GM19455 (cell line): ENCODE measurements at regions not wholly inside any gene's neighbourhood (a gene's known extent, or its start where the extent isn't known, plus 50 kb on each side); places are given as distances from the start of the nearest gene placed in this dataset.

ENCODE experiments used
- ATAC-seq: cut with Tn5 transposase; IDR thresholded peaks from one replicate; pipeline ENCODE4 v1.9.1; 2021; ENCODE audit not compliant: unreplicated experiment

DNA sequence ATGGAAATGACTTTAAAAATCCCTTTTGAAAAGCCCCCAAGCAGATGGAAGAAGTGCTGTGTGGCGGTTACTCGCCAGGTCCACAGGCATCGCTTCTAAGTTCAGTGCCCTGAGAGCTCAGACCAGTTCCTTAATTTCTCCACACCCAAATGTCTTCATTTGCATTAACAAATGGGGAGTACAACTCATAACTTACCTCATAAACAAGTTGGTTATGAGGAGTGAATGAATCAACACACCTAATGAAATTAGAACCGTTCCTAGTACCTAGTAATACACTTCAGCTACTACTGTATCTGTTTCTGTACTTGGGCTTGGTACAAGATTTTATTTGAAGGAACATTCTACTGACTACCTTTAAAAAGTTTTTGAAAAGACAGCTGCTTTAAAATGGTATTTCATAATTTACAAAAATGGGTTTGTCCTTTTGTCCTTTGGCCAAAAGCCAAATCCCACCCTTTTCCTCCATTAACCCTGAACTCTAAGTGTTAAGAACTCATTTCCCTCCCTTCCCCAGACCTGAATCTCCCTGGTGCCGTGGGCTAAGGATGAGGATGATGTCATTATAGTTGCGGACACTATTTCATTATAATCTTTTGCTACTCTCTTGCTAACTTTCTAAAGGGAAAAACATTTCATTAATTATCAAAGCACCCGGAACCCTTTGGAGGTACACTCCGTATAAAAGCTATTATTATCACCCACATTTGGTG, 221.5 kb upstream of the CELF2 start:
- no peak for ATAC-seq

DNA sequence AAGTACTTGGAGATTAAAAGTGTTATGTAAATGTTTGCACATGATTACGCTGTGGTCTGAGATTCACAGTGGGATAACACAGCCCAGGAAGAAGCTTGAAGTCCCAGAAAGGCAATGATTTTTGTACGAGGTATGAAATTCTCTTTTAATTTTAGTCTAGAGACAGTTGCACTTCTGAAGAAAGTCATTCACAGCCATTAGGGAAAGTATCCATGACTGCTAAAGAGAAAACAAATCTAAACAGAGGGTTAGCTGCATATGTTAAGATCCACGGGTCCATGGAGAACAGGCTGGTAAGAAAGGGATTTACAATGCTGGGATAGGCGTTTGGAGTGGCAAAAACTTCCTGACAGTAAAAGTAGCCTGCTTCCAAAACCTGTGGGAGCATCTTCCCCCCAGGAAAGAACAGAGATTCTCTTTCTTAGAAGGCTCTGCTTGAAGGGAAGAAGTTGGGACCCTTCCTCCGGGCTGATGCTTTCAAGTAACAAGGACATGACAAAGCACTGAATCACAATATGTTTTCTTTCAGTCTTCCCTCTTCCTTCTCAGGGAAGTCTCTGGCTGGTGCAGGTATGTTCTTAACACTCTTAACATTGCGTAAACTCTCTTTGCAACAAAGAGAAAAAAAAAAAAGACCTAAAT, 220.8 kb upstream of the CELF2 start:
- ATAC-seq = no peak

DNA sequence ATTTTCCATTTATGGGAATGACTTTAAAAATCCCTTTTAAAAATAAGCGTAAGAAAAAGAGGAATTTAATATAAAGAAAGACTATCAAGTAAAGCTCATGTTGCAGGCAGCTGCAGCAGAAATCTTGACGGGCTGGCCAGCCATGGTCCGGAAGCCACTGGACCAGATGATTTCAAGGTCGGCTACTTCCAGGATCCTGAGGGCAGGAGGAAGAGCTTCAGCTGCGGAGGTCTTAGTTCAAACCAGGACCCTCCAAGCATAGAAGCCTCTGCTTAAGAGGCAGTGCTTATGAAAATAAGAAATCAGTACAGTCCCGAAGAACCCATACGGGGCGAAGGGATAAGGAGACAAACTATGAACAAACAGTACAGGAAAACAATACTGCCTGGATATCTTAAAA, 220.2 kb upstream of the CELF2 start:
- ATAC-seq = no peak

DNA sequence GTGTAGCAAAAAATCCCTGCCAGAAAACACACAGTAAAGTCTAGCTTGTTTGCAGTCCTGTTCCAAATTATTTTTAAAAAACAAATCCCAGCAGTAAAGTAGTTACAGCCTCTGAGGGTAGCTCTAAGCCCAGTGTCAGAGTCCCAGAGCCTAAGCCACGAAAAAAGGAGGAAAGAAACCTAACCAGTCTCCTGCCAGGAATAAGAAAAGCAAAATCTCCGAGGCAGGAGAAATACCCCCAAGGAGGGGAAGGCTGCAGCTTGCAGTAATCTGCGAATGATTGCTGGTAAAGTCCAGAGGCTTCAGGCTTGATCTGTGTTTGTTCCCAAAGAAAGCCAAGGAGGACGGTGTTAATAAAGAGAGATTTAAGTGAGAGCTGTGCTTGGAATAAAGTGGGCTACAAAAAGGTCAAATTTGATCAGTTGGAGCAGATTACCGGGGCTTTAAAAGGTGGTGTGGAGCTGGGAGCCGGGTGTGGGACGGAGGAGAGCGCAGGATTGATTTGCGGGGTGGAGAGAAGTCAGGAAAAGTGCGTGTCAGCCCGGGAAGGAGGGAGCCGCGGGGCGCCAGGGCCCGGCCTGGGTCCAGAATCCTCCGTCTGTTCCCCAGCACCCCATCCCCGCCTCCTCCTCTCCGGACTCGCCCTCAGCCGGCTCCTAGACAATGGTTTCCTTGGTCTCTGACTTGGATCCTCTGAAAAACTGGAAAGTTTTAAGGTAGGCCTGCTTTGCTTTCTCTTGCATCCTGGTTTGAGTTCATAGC, 219.4 kb upstream of the CELF2 start:
- ATAC-seq = no peak

DNA sequence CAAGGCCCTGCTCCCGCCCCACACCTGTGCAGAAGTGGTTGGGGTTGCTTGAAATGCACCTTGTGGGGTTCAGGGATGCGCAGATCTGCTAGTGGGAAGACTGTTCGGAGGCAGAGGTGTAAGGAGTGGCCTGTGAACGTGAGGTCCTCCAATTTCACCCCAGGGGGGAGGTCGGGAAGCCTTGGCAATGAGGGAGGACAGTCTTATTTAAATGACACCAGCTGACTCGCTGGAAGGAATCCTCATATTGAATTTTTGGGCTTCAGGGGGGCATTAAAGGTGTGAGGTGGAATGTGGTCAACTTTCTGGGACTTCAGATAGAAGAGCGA, 218.8 kb upstream of the CELF2 start:
- ATAC-seq = no peak

DNA sequence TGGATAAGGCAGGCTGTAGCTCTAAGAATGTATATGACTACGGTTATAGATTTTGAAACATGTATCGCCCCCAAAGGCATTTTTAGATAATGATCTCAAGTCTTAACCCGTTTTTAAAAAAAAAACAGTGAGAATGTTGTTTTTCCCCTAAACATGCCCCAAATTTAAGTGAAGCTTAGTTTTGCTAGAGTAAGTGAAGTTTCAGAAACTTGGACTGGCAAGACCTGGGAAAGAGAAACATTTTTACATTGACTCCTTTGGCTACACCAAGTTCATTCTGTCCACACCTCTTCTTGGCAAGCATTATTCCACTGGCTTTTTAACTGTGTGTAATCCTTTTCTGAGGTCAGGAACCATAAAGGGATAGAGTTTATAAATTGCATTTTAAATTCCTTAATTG, 216.7 kb upstream of the CELF2 start:
- ATAC-seq = no peak

DNA sequence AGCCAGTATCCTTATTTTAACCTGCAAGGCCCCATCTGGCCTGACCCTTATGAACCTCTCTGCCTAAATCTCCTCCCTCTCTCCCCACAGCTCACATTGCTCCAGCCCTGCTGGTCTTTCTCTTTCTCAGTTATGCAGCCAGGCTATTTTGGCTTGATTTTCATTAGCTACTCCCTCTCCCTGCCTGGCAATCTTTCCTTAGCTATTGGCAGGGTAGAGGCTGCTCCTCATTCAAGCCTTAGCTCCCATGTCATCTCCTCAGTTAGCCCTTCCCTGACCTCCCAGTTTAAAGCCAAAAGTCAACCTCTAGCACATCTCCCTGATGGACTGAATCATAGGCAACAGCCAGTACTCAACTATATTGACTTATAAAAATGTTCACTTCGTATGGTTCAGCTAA, 214.4 kb upstream of the CELF2 start:
- ATAC-seq = no peak

DNA sequence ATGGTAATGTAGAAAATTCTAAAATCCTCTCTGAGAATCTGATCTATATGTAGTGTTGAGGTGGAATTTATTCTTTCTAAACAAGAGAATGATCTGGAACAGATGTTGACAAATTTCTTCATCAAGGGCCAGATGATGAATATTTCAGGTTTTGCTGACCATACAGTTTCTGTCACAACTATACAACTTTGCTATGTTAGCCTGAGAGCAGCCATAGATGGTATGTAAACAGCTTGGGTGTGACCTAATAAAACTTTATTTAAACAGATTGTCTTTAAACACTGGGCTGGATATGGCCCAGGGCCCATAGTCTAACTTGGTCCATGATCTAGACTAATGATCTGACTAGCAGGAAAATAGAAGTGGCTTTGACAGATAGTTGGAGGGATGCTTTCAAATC, 213.6 kb upstream of the CELF2 start:
- ATAC-seq = no peak

DNA sequence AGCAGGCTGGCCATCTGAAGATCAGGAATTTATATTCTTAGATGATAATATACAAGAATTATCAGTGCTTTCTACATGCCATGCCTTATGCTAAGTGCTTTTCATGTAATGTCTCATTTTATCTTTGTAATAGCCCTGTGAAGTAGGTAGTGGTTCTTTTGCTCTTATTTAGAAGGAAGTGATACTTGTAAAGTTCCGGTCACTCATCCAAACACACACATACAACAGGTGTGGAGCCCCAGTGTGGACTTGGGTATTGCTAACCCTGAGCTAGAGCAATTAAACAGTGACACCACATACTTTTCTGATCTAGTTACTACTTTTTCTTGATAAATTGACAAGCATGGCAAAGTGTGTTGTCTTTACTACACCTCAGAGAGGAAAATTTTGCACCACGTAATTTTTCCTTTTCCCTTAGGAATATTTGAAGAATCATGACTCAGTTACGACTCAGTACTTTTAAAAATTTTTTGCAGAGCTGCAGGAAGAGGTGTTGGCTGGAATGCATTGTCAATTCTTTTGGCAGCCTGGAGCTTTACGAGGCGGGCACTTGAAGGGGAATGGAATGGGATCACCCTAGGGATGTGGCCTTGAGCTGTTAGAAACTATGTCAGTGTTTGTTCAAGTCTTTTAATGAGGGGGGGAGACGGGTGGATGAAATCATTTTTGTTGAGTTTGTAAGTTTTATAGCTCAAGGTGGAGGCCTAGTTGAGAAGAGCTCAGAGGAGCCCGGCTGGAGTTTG, 212.5 kb upstream of the CELF2 start:
- ATAC-seq = no peak

DNA sequence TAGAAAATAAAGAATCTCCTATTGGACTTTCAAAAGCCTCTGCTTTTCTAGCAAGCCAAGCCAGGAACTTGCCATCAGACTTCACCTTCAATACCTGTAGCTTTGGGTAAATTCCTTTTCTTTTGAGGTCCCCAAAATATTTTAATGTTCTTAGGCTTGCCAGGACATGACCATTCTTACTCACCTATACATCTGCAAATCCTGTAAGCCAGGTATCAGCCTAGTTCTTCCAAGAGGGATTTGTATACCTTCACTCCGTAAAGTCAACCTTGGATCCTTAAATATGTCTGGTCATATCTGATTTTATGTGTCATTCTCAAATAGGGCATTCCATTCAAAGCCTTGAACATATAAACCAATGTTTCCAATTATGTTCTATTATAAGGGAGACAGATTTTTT, 210.6 kb upstream of the CELF2 start:
- ATAC-seq = no peak

DNA sequence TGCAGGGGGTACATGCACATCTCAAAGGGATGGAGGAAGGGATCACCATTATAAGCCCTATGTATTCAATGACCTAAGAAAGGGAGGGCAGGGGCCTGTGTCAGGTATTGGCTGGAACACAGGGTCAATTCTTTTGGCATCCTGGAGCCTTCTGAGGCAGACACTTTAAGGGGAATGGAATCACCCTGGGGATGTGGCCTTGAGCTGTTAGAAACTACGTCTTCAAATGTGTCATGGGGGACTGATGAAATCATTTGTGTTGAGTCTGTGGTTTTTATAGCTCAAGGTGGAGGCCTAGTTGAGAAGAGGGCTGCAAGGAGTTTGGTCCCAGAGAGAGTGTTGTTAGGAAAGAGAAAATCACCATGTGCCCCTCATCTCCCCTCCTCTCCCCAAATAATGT, 206.1 kb upstream of the CELF2 start:
- ATAC-seq = no peak

DNA sequence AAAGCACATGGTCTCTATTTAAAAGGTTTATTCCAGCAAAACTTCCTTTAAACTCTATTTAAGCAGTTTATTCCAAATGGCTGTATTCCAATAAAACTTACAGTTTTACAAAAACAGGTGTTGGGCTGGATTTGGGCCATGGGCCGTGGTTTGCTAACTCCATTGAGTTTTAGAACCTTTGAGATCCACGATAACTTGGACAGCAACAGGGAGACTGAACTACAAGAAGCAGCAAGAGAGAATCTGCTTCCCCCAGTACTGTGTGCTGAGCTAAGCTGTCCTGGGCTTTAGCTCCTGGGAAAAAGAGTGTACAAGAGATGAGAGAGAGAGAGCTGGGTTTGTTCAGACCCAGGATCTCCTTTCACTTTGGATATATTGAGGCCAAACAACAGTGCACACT, 204.0 kb upstream of the CELF2 start:
- ATAC-seq = no peak

DNA sequence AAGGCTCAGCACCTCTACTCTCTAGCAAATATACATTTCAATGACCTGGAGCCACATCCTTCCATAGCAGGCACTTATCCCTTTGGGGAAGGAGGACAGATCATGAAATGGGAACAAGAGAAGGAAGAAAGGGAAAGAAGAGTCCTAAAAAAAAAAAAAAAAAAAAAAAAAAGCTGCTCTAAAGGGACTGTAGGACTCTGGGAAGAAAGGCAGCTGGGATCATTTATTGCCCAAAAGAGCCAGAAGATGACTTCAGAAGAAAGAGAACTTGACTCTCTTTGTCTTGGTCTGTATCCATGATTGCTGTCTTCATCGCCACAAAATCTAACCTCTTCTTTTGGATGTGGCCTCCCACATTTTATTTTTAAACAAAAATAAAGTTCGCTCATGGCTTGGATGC, 203.6 kb upstream of the CELF2 start:
- no peak for ATAC-seq

DNA sequence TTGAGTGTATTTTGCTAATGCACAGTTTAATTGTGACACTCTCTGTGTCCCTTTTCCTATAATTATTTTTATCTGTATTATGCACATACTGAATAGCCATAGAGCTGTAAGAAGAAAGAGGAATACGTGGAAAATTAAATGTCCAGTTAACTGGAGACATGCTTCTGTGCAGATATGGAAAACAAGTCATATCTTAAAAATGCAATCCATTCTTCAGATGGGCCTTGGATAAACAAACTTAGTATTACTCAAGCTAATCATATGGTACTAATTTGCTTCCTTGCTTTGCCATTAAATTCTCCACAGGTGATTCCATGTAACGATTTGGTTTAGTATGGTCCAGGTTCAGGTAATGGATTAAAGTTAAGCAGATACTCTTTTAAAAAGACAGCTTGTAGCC, 201.2 kb upstream of the CELF2 start:
- no peak for ATAC-seq

DNA sequence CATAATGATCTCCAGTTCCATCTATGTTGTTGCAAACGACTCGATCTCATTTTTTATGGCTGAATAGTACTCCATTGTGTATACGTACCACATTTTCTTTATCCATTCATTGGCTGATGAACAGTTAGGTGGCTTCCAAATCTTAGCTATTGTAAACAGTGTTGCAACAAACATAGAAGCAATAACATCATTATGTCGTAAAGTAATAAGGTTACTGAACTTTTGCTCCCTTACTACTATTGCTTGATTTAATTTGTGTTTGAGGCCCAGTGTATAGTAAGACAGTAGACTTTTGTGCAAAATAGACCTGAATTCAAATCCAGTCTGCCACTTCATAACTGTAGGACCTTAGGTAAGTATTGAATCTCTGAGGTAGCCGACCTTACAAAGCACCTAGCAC, 200.1 kb upstream of the CELF2 start:
- ATAC-seq = no peak

DNA sequence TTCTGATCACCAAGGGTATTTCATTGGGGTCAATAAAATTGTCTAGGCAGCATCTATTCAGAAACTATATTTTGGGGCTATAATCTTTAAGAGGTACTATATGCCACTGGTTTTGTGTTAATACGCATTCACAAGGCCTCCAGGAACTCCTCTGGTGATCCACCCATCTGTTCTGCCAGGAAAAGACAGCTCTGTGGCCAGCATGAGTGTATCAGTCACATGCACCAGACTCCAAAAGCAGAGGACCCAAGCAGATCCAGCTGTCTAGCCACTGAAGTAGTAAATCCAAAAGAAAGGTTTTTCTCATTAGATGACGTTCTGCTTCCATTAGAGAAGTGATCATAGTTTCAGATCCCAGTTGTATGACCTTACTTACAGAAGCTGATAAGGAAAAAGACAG, 199.6 kb upstream of the CELF2 start:
- ATAC-seq = no peak

DNA sequence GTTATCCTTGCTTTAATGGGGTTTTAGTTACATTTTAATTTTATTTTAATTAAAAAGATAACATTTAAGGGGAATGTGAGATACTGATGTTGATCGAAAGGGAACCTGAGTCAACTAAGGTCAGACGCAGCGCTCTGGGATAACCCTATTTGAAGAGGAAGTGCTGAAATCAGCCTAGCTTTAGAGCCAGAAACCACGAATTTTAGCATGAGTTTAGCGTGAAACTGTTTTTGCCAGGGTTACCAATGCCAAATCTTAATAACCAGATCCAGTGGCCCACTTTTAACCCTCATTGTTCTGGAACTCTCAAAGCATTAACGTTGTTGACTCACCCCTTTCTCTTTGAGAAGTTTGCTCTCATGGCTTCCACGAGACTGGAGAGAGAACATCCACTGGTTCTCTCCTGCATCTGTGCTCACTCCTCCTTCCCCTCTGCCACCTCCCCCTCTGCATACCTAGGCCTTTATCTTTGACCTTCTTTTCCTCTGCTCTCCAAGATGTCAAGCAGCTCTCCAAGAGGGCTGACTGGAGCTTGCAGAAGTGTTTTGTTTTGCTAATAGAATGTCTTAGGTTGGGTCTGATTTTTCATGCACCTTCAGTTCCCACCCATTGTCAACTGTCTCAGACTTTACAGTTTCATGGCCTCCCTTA, 198.3 kb upstream of the CELF2 start:
- ATAC-seq = no peak

DNA sequence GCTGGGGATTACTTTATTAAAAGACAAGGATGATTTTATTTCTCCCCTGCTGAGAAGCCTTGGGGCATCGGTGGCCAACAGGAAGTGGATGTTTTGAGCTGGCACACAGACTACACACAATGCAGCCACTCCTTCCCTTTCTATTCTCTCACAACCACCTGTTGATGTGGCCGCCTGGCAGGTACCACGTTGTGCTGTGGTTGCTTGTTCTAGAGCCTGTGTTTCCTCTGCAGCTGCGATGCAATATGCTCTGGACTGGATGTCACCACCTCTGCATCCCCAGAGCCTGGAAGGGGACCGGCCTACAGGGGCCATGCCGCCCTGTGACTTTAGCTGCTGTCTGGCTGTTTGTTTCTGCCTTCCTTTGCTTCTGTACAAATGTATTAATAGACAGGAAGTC, 195.7 kb upstream of the CELF2 start:
- no peak for ATAC-seq

DNA sequence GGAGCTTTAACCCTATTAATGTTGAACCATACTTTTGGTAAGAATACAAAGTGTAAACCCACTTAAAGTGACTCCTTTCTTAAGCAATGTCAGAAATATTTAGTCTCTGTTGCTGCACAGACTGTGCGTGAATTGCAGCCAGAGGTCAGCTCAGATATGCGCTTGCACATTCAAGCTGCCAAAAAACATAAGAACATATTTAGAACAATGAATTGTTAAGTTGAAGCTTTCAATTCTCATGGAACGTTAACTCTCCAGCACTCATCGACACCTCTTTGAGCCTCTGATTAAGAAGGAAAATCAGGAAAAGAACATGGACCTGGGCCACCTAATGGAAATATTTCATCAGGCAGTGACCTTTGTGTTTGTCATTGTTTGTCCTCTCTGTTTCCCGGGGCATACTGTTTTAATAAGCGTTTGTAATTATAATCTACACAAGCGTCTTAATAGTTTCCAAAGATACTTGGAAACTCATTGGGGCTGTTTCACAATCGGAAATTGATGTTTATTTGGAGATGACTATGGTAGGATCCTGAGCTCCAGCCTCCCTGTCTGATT, 193.0 kb upstream of the CELF2 start:
- ATAC-seq = no peak

DNA sequence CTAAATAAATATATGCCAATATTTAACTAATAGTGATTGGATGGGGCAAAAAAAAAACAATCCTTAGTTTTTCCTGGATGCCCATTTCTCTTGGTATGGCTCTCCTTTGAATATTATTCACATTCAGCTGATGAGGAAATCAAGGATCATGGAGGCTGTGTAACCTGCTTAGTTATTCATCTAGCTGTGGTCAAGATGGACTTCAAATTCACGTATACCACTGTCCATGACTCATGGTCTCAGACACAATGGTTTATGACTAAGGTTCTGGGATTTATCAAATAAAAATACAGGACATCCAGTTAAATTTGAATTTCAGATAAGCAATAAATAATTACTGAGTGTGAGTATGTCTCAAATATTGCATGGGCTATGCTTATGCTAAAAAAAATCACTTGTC, 191.5 kb upstream of the CELF2 start:
- no peak for ATAC-seq

DNA sequence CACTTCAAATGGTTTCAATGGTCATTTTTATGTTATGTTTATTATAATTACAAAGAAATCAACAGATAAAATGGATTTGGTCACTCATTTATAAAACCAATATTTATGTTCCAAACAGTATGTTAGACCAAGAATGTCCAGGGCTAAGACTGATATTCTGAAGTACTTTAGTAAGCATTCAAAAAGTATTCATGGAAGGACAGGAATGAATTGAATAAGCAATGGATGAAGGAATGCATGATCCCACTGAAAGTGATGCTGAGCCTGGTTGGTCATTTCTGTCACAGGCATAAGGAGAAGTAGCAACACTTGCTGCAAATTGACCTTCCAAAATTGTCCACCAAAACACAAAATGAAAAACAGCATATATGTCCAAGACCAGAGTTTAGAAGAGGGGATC, 189.0 kb upstream of the CELF2 start:
- no peak for ATAC-seq
